Brain microvascular endothelial cell (primary cell): ENCODE measurements at regions not wholly inside any gene's neighbourhood (a gene's known extent, or its start where the extent isn't known, plus 50 kb on each side); places are given as distances from the start of the nearest gene placed in this dataset.

Experiments used
- DNase-seq: peaks from one replicate; pipeline ENCODE4 v3.0.0-alpha.2; 2020
- H3K27ac ChIP-seq: fragments of 250-450 bp; sonication (Bioruptor Pico); 2 replicates; pipeline ENCODE4 v1.5.1; 2020; ENCODE audit warnings: mild to moderate bottlenecking, moderate library complexity
- H3K27me3 ChIP-seq: fragments of 250-450 bp; sonication (Bioruptor Pico); replicated peaks from 2 replicates; pipeline ENCODE4 v1.5.1; 2020; ENCODE audit warnings: mild to moderate bottlenecking
- H3K36me3 ChIP-seq: fragments of 250-450 bp; sonication (Bioruptor Pico); replicated peaks from 2 replicates; pipeline ENCODE4 v1.5.1; 2020; ENCODE audit warnings: mild to moderate bottlenecking
- H3K4me3 ChIP-seq: 2 replicates; pipeline ENCODE4 v1.5.1; 2011; ENCODE audit warnings: low read depth, mild to moderate bottlenecking, control low read depth, low read length, moderate library complexity
- CTCF ChIP-seq: IDR thresholded peaks from 2 replicates; pipeline ENCODE4 v1.5.1; 2011; ENCODE audit warnings: low read depth, mild to moderate bottlenecking, moderate library complexity, low read length, control low read depth, inconsistent platforms; ENCODE audit errors: missing control alignments
- in situ Hi-C: cut with HindIII; loops from 2 replicates; pipeline ENCODE4 v1.10.0; 2017; ENCODE audit warnings: low sequenced_read_pairs, low pct_ligation_motif_present

GRCh38 chr12:67370979-67371378, 101.8 kb downstream of the CAND1 start:
- TF ChIP-seq CTCF: no peak
- in situ Hi-C loops: no loop called here
- H3K27ac ChIP-seq: no peak overlapping the region
- H3K36me3 ChIP-seq: no peaks in the 10 kb centered on the region
- no peaks in the 10 kb centered on the region for H3K27me3 ChIP-seq
- no peak overlapping the region for H3K4me3 ChIP-seq
- no peak for DNase-seq

GRCh38 chr12:67377021-67377420, 107.9 kb downstream of the CAND1 start:
- H3K27me3 ChIP-seq: no peaks in the 10 kb centered on the region
- TF ChIP-seq CTCF: no peak
- no peak overlapping the region for H3K4me3 ChIP-seq
- H3K27ac ChIP-seq: no peak overlapping the region
- DNase-seq: no peak
- in situ Hi-C loops: no loop called here
- H3K36me3 ChIP-seq: no peaks in the 10 kb centered on the region

GRCh38 chr12:67377541-67377940, 108.4 kb downstream of the CAND1 start:
- in situ Hi-C loops: no loop called here

GRCh38 chr12:67382241-67382871, 113.2 kb downstream of the CAND1 start:
- Histone ChIP-seq H3K36me3 (no peaks in the 10 kb centered on the region), H3K27me3 (no peaks in the 10 kb centered on the region), H3K4me3 (no peak overlapping the region), H3K27ac (peak overlapping the region; percentile 34)
- no peak for DNase-seq
- in situ Hi-C loops: no loop called here
- TF ChIP-seq CTCF: no peak

More at GRCh38 chr12:67377541-67377940, 108.4 kb downstream of the CAND1 start:
- Histone ChIP-seq H3K36me3 (no peaks in the 10 kb centered on the region), H3K27me3 (no peaks in the 10 kb centered on the region), H3K4me3 (no peak overlapping the region), H3K27ac (no peak overlapping the region)
- TF ChIP-seq CTCF: no peak
- DNase-seq: no peak

- H3K4me3 ChIP-seq: no peak overlapping the region
- in situ Hi-C loops: no loop called here
- H3K27me3 ChIP-seq: no peaks in the 10 kb centered on the region
- no peak for TF ChIP-seq CTCF
- no peak overlapping the region for H3K27ac ChIP-seq
- DNase-seq: no peak
- no peaks in the 10 kb centered on the region for H3K36me3 ChIP-seq
Measured at GRCh38 chr12:67386869-67387565, 117.9 kb downstream of the CAND1 start.
